Ishikawa (cell line): ENCODE measurements at regions not wholly inside any gene's neighbourhood (a gene's known extent, or its start where the extent isn't known, plus 50 kb on each side); places are given as distances from the start of the nearest gene placed in this dataset.

Experiments used
- CREB1 ChIP-seq: IDR thresholded peaks from 2 replicates; pipeline ENCODE4 v1.6.1; 2012; ENCODE audit warnings: low read depth
- EP300 ChIP-seq: IDR thresholded peaks from 2 replicates; pipeline ENCODE4 v1.6.1; 2012; ENCODE audit warnings: borderline replicate concordance
- FOXM1 ChIP-seq: IDR thresholded peaks from 2 replicates; pipeline ENCODE4 v1.6.1; 2012; ENCODE audit warnings: low read depth, borderline replicate concordance
- NFIC ChIP-seq: IDR thresholded peaks from 2 replicates; pipeline ENCODE4 v1.6.1; 2012
- RAD21 ChIP-seq: IDR thresholded peaks from 2 replicates; pipeline ENCODE4 v1.6.1; 2012; ENCODE audit warnings: low read depth
- REST ChIP-seq: IDR thresholded peaks from 2 replicates; pipeline ENCODE4 v1.6.1; 2012; ENCODE audit warnings: low read depth, mild to moderate bottlenecking
- TAF1 ChIP-seq: IDR thresholded peaks from 2 replicates; pipeline ENCODE4 v1.6.1; 2012; ENCODE audit warnings: low read depth, mild to moderate bottlenecking
- TCF12 ChIP-seq: IDR thresholded peaks from 2 replicates; pipeline ENCODE4 v1.6.1; 2012; ENCODE audit warnings: low read depth
- YY1 ChIP-seq: IDR thresholded peaks from 2 replicates; pipeline ENCODE4 v1.6.1; 2012; ENCODE audit warnings: low read depth
- TF ChIP-seq, protein P1 (sequence below): IDR thresholded peaks from 2 replicates; pipeline ENCODE4 v1.6.1; 2012

DNA sequence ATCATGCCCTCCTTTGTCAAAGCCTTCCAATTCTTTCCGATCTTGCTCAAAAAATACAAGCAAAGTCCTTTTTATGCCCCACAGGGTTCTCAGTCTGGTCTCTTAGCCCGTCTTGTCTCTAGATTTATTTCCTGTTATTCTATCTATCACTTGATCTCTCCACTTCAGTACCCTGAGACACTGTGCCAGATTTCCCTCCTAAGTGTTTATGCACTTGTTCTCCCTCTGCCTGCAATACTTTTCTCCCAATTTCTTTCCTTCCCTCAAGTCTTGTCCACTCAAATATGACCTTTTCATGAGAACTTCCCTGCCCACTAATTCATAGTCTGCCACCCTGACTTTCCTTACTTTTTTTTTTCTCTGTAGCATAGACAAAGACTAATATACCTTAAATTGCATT lies 141.4 kb downstream of the MBL2 start:
- TF ChIP-seq, protein P1, sequence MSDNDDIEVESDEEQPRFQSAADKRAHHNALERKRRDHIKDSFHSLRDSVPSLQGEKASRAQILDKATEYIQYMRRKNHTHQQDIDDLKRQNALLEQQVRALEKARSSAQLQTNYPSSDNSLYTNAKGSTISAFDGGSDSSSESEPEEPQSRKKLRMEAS = no peak
- TF ChIP-seq NFIC (no peak), TCF12 (no peak), CREB1 (no peak), EP300 (no peak), YY1 (no peak), TAF1 (no peak), RAD21 (no peak), FOXM1 (no peak), REST (no peak)
